Endothelial cell of umbilical vein (primary cell): ENCODE measurements at regions not wholly inside any gene's neighbourhood (a gene's known extent, or its start where the extent isn't known, plus 50 kb on each side); places are given as distances from the start of the nearest gene placed in this dataset.

Experiments used
- BruUV-seq: library from RNA; stranded (reverse); fragments of 400-500 nt; replicated peaks from 2 replicates; lab custom pipeline; 2021; lab: Mats Ljungman, UMichigan
- CTCF ChIA-PET: fragments of 300-600, 350-600 bp; sonication (Branson Sonifier 250); formaldehyde crosslinking; loops from one replicate; lab custom pipeline; 2021; ENCODE audit warnings: antibody characterized with exemption, inconsistent platforms; lab: Charles Lee
- POLR2A ChIA-PET: fragments of 300-600, 350-600 bp; sonication (Branson Sonifier 250); formaldehyde crosslinking; loops from one replicate; lab custom pipeline; 2021; ENCODE audit warnings: antibody characterized with exemption, inconsistent platforms; lab: Charles Lee
- DNase-seq: peaks from one replicate; pipeline ENCODE4 v3.0.0-alpha.2; 2011; ENCODE audit warnings: low read depth, low spot score
- FAIRE-seq: peaks from 2 replicates; lab custom pipeline; 2011; peaks lifted over from hg19 to GRCh38; lab: Jason Lieb, UNC
- H2AFZ ChIP-seq: 2 replicates; pipeline ENCODE4 v1.6.0; 2012; ENCODE audit warnings: low read depth, low read length, control low read depth, inconsistent platforms
- H3K27ac ChIP-seq: 2 replicates; pipeline ENCODE4 v1.5.1; 2011; ENCODE audit warnings: low read depth, mild to moderate bottlenecking, control low read depth, low read length, moderate library complexity; ENCODE audit not compliant: insufficient read depth
- H3K27me3 ChIP-seq, 2 experiments: 2 replicates each; pipeline versions ENCODE4 v1.6.0 to v1.6.1; 2011; ENCODE audit warnings: low read length in 2 of 2, mixed read lengths in 1 of 2; ENCODE audit not compliant: control insufficient read depth in 2 of 2, insufficient read depth in 2 of 2
- H3K36me3 ChIP-seq, 2 experiments: 2 replicates in 1 of 2; 3 replicates in 1 of 2; pipeline ENCODE4 v1.5.1; 2011; ENCODE audit warnings: low read length in 2 of 2, mild to moderate bottlenecking in 1 of 2, moderate library complexity in 1 of 2; ENCODE audit not compliant: control insufficient read depth in 2 of 2, insufficient read depth in 2 of 2; ENCODE audit errors: extremely low read depth in 1 of 2
- H3K4me1 ChIP-seq: 3 replicates; pipeline ENCODE4 v1.5.1; 2011; ENCODE audit warnings: mild to moderate bottlenecking, low read length; ENCODE audit not compliant: control insufficient read depth, insufficient read depth; ENCODE audit errors: extremely low read depth
- H3K4me2 ChIP-seq: 2 replicates; pipeline ENCODE4 v1.6.1; 2011; ENCODE audit warnings: low read length, control low read depth, mixed read lengths; ENCODE audit not compliant: insufficient read depth
- H3K4me3 ChIP-seq, 3 experiments: fragments of 200-600 bp in 1 of 3; sonication (generic), shearing (Covaris generic) in 1 of 3; replicated peaks in 1 of 3; 2 replicates each; pipeline ENCODE4 v1.5.1; 2011 to 2016; ENCODE audit warnings: control low read depth in 3 of 3, low read length in 3 of 3, mild to moderate bottlenecking in 2 of 3, inconsistent platforms in 1 of 3, low read depth in 1 of 3, moderate library complexity in 1 of 3; ENCODE audit not compliant: insufficient read depth in 1 of 3
- H3K79me2 ChIP-seq: 2 replicates; pipeline ENCODE4 v1.6.0; 2012; ENCODE audit warnings: low read length, inconsistent platforms; ENCODE audit not compliant: control insufficient read depth, insufficient read depth
- H3K9ac ChIP-seq: replicated peaks from 2 replicates; pipeline ENCODE3; 2011; ENCODE audit warnings: low read length, control low read depth; ENCODE audit not compliant: insufficient read depth; ENCODE audit errors: extremely low read depth
- H3K9me1 ChIP-seq: replicated peaks from 3 replicates; pipeline ENCODE4 v1.6.0; 2011; ENCODE audit warnings: mild to moderate bottlenecking, low read length; ENCODE audit not compliant: control insufficient read depth, insufficient read depth; ENCODE audit errors: extremely low read depth
- H3K9me3 ChIP-seq: replicated peaks from 2 replicates; pipeline ENCODE4 v1.5.1; 2012; ENCODE audit warnings: low read length, inconsistent platforms; ENCODE audit not compliant: control insufficient read depth, insufficient read depth
- H4K20me1 ChIP-seq: replicated peaks from 2 replicates; pipeline ENCODE3; 2011; ENCODE audit warnings: mild to moderate bottlenecking, low read length; ENCODE audit not compliant: control insufficient read depth, insufficient read depth; ENCODE audit errors: extremely low read depth
- FOS ChIP-seq: IDR thresholded peaks from 2 replicates; pipeline ENCODE4 v1.6.1; 2011; ENCODE audit warnings: mild to moderate bottlenecking, low read length, moderate library complexity, borderline replicate concordance; ENCODE audit not compliant: insufficient read depth
- JUN ChIP-seq: IDR thresholded peaks from 2 replicates; pipeline ENCODE4 v1.6.1; 2011; ENCODE audit warnings: borderline replicate concordance, low read depth; ENCODE audit not compliant: insufficient read length, insufficient read depth
- dilution Hi-C: fragments of 300-500 bp; cut with MboI; formaldehyde crosslinking; loops from one replicate; pipeline ENCODE4 v1.15.0; 2019; ENCODE audit warnings: low sequenced_read_pairs; ENCODE audit not compliant: extremely low pct_ligation_motif_present
- intact Hi-C: fragments of 100-400 bp; cut with micrococcal nuclease; formaldehyde crosslinking; loops from one replicate; pipeline ENCODE4 v1.10.0; 2022
- TF ChIP-seq, protein P1 (sequence below): IDR thresholded peaks from 2 replicates; pipeline ENCODE4 v1.6.1; 2011; ENCODE audit not compliant: insufficient read depth, insufficient read length
- TF ChIP-seq, protein P2 (sequence below), 2 donors: IDR thresholded peaks; 1 replicate in 1 of 2; 2 replicates in 1 of 2; pipeline ENCODE4 v1.5.1; 2011; ENCODE audit warnings: low read length in 2 of 2, mild to moderate bottlenecking in 2 of 2, moderate library complexity in 2 of 2, control low read depth in 1 of 2, inconsistent platforms in 1 of 2, low read depth in 1 of 2; ENCODE audit not compliant: insufficient read depth in 1 of 2; ENCODE audit errors: extremely low read depth in 1 of 2

DNA sequence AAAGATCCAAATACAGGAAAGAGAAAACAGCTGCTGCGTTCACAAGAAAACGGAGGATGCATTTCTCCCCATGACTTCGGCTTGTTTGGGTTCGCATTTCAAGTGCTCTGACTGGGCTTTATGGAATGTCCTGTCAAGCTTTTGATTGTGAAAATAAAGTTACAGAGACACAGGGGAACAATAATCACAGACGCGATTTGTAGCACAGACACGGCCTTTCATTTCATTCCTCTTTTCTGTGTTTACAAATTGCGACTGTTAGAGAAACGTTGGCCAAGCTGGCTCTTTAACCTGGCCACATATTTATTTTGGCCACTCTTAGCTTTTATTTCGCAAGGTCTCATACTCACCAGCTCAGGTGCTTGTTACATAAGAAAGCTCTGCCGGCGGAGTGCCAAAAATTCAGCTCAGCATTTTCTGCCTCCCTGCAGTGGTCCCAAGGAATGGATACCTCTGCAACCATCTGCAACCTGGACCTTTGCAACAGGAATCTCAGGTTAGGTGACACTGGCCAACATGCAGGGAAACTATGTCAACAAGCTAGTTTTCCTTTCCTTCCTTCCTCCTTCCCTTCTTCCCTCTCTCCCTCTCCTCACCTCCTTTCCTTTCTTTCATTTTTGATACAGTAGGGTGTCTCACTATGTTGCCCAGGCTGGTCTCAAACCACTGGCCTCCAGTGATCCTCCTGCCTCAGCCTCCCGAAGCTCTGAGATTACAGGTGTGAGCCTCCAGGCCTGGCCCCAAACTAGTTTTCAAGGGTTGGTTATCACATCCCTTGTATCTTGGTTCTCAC is 58.2 kb upstream of the SLC45A1 start:
- no peak overlapping the region for H3K9ac ChIP-seq
- peak overlapping the region; percentile 55 for H2AFZ ChIP-seq
- ChIA-PET POLR2A (no interaction called here), CTCF (interaction anchor here (0.6 to 2.3 kb wide), 11 partner anchors 9 to 228 kb away, joined by 3 to 14 read pairs (median 4); no protein-coding TSS in a partner anchor)
- TF ChIP-seq JUN (no peak), FOS (peak; percentile 30)
- peak overlapping the region; percentile 27 for H3K27ac ChIP-seq
- no peaks in the 10 kb centered on the region for H3K27me3 ChIP-seq
- peaks cover 18% of the 10 kb centered on the region for H3K4me1 ChIP-seq
- no TSS peak for BruUV-seq
- H3K36me3 ChIP-seq = no peaks in the 10 kb centered on the region
- H3K79me2 ChIP-seq = no peaks in the 10 kb centered on the region
- H3K4me2 ChIP-seq = peak overlapping the region; percentile 57
- no peaks in the 10 kb centered on the region for H4K20me1 ChIP-seq
- no peaks in the 10 kb centered on the region for H3K9me1 ChIP-seq
- H3K9me3 ChIP-seq = no peaks in the 10 kb centered on the region
- dilution Hi-C loops (no loop called here), intact Hi-C loops (no loop called here)
- FAIRE-seq (peak; percentile 93), DNase-seq (peak; percentile 87)
- H3K4me3 ChIP-seq = peak overlapping the region in 1 of 3 experiments; percentile 12

DNA sequence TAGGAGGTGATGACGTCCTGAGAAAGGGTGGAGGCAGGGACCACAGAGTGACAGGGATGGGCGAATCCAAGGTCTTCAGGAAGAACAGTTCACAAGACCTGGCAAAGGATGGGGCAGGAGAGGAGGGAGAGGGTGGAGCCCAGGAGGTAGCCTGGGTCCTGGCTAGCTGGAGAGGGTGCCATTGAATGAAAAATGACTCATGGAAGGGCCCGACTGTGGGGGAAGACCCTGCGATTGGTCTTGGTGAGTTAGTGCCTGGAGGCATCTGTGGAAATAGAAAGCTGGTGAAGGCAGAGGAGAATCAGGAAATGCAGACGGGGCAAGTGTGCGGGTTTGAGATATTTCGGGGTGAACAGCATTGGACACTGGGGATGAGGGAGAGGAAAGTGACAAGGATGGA is 60.3 kb upstream of the SLC45A1 start:
- Histone ChIP-seq H3K36me3 (no peaks in the 10 kb centered on the region), H3K9me1 (no peaks in the 10 kb centered on the region), H3K79me2 (no peaks in the 10 kb centered on the region), H3K27ac (no peak overlapping the region), H3K4me2 (no peak overlapping the region), H3K4me1 (peaks cover 18% of the 10 kb centered on the region), H2AFZ (no peak overlapping the region), H3K9ac (no peak overlapping the region), H3K4me3 (no peak overlapping the region), H3K27me3 (no peaks in the 10 kb centered on the region), H4K20me1 (no peaks in the 10 kb centered on the region), H3K9me3 (no peaks in the 10 kb centered on the region)
- dilution Hi-C loops (no loop called here), intact Hi-C loops (no loop called here)
- ChIA-PET POLR2A (no interaction called here), CTCF (no interaction called here)
- FAIRE-seq (no peak), DNase-seq (no peak)
- BruUV-seq = no TSS peak
- no peak for TF ChIP-seq FOS
- TF ChIP-seq, protein P1, sequence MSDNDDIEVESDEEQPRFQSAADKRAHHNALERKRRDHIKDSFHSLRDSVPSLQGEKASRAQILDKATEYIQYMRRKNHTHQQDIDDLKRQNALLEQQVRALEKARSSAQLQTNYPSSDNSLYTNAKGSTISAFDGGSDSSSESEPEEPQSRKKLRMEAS = no peak
- TF ChIP-seq, protein P2, sequence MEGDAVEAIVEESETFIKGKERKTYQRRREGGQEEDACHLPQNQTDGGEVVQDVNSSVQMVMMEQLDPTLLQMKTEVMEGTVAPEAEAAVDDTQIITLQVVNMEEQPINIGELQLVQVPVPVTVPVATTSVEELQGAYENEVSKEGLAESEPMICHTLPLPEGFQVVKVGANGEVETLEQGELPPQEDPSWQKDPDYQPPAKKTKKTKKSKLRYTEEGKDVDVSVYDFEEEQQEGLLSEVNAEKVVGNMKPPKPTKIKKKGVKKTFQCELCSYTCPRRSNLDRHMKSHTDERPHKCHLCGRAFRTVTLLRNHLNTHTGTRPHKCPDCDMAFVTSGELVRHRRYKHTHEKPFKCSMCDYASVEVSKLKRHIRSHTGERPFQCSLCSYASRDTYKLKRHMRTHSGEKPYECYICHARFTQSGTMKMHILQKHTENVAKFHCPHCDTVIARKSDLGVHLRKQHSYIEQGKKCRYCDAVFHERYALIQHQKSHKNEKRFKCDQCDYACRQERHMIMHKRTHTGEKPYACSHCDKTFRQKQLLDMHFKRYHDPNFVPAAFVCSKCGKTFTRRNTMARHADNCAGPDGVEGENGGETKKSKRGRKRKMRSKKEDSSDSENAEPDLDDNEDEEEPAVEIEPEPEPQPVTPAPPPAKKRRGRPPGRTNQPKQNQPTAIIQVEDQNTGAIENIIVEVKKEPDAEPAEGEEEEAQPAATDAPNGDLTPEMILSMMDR (IDR thresholded peaks at IDR 0.05; ENCODE audit: extremely low read depth in 1 of 2, insufficient read depth in 1 of 2, low read depth in 1 of 2, low read length in 2 of 2) = no peak
